NCI-H2081 treated with DMSO at 0.1 percent for 48 hours (cell line): ENCODE measurements at regions not wholly inside any gene's neighbourhood (a gene's known extent, or its start where the extent isn't known, plus 50 kb on each side); places are given as distances from the start of the nearest gene placed in this dataset.
"Not testable (repeated sequence)": the region's sequence is repeated elsewhere in the genome, so short reads cannot be mapped to it uniquely, and the experiment has no call there.

Experiments
- DNase-seq: peaks from one replicate; lab custom pipeline; 2025; lab: John Stamatoyannopoulos, UW

GRCh38 chr14:27245947-27246346 is 648.1 kb upstream of the NOVA1 start:
- DNase-seq, result no peak

DNA sequence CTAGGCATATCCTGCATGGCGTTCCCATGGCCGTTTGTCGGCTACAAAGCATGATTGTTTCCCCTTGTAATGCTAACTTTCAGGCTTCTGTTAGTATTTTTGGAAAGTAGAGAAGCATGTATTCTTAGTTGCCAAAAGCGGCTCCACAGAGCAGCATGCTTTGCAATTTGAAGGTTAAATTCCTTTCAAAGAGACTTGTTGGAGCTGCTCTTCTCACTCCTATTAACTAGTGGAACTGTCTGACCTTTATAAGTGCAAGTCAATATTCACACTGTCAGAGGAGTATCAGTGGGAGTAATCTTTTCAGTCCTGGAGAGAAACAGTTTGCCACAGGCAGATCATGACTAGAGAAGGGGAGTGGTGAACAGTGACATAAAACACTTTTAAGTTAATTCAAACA is 656.1 kb upstream of the NOVA1 start:
- DNase-seq, result no peak

- DNase-seq, result no peak
These were observed 659.0 kb upstream of the NOVA1 start for GRCh38 chr14:27256805-27257204.

DNA sequence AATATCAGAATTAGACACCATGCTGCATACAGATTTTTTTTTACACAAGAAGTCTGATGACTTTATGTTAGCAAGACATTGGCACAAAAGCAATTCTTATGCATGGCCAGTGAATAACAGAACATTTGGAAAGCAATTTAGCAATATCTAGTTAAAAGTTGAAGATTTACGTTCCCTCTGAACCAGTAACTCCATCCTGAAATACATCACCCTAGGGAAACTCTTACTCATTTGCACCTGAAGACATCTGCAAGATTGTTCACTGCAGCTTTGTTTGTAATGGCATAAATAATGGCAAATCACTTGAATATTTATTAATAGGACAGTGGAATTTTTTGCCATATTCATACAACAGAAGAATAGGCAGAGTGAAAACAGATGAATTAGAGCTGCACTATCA is 670.0 kb upstream of the NOVA1 start:
- no peak for DNase-seq

DNA sequence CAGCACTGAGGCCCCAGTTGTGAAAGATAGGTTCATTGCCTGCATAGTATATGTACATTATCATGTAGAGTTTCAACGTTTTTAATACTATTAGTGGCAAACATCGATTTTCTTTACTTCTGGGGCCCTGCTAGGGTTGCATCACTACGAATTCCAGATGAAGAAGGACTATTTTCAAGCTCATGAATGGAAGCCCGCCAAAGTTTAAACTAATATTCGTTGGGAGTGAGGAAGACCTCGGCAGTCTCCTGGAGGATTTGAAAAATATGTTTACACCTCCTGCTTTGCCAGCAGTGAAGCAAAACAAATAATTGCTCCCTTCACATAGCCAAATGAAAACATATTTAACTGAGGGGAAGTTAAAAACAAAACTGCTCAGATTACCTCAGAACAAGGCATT is 672.9 kb upstream of the NOVA1 start:
- no peak for DNase-seq

DNA sequence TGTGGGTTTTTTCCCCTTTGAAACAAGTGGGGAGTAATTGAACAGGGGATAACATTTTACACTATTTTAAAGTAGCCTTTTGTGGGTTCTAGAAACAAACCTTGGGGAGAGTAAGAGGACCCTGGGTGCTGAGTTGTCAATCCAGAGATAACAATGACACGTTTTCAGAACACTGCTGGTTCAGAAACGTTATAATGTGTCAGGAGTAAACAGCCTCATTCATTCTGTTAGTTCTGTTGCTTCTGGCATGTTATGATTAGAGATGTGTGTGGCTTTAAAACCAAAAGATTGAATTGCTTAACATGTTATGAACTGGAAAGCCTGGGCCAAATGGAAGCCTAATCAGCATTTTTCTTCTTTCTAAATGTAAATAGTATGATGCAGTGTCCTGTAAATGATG is 680.5 kb upstream of the NOVA1 start:
- DNase-seq, result no peak

DNA sequence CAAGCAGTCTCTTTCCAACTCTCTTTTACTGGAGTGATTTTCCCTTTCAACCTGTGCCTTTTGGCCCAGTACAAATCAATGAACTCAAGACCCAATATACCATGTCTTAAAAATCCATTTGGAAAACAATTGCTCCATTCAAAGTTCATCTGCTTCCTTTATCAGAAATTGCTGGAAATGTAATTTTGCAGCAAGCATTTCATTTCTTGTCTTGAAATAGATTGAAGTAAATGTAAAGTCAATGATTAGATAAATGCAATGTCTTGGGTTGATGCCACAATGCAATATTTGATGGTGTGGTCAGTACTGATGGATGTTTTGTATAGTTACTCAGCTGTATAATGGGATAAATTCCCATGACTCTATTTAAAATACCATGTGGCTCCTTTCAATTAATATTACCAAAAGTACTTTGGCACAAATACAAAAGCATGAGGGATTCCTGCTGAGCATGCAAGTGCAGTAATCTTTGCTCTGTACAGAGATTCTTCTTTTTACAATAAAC is 707.7 kb upstream of the NOVA1 start:
- no peak for DNase-seq

DNA sequence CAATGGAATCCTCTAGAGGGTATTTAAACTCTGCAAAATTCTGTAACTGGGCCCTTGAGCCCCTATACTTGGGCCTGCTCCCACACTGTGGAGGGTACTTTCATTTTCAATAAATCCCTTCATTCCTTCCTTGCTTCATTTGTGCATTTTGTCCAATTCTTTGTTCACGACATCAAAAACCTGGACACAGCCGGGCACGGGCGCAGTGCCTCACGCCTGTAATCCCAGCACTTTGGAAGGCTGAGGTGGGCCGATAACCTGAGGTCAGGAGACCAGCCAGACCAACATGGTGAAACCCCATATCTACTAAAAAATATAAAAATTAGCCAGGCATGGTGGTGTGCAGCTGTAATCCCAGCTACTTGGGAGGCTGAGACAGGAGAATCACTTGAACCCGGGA is 714.9 kb upstream of the NOVA1 start:
- DNase-seq, result not testable (repeated sequence)

GRCh38 chr14:27314231-27314630 is 716.4 kb upstream of the NOVA1 start:
- DNase-seq, result no peak

DNA sequence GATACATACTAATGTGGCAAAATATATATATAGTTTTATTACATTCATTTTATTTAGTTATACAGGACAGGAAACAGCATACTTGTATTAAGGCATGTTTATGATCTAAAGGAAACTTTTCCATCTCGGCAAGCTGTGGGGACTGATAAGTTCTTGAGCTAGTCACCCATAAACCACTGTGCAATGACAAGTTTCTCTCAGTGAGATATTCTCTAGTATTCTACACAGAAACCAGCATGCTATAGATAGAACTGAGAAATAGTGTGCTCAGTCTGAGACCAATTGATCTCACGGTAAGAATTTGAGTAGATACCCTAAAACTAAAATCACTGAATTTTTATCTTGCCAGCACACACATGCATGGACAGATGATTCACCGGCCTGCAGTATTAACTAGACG is 717.6 kb upstream of the NOVA1 start:
- DNase-seq, result no peak

DNA sequence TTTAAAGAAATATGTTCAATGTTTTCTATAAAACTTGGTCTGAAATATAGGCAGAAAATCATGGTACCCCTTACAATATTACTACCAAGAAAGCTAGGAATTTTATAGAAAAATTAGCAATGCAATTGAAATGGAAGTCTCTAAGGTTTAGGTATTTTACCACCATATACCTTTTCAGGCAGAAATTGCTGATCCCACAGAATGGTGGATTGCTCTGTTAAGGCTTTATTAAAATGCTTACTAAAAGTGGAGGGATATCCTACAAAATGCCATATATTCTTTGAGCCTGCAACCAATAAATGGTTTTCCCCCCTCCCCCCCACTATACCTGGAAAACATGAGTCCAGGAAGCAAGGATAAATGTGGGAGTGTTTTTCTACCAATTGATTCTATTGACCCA is 718.1 kb upstream of the NOVA1 start:
- no peak for DNase-seq

DNA sequence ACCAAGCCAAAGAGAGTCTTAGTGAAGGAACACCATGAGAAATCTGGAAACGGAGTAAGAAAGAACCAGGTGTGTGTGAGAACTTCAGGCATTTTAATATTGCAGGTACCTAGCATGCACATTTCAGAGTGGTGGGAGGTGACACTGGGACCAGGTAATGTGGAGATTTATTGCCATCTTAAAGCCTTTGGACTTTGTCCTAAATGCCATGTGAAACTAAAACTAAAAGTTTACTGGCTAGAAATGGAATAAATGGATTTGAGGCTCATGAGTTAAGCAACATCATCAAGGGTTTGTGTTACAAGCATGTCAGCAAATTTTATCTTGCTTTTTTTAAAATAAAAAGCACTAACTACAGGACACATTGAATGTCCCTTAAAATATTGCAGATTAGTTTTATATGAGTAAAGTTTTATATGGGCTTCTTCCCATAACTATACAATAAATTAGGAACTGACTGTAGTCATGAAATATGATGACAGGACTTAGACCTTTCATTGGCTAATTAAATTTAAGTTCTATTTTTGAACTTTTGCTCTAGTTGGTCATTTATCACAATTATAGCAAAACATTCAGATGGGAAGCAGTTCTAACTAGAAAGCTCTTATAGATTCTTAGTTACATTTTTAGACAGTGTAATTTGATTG is 721.1 kb upstream of the NOVA1 start:
- DNase-seq, result no peak

DNA sequence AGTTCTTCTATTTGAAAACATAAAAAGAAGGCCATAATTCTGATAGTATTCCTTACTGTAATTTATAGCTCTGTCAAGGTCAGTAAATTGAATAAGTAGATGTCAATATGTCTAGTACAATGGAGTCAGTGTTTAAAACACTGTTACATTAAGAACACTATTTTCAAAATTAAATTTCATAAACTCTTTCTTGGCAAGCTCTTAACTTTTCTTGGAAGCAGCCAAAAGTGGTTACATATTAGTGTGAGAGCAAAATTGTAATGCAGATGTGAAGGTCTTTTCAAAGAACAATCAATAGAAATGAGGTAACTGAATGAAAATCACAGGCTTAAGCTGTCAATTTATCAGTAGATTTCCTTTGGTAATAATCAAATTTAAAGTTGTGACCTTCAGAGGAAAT is 722.4 kb upstream of the NOVA1 start:
- no peak for DNase-seq

DNA sequence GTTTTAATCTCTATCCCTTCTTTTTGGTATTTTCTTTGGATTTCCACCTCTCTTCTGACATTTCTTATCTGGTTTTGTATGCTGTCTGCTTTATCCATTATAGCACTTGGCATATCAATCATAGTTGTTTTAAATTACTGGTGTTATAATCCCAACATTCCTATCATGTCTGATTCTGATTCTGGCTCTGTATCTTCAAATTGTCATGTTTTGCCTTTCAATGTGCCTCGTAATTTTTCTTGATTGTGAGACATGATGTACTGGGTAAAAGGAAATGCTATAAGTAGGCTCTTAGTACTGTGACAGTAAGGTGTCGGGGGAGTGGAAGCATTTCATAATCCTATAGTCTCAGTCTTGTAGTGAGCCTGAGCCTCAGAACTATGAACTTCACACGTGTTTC is 729.3 kb upstream of the NOVA1 start:
- DNase-seq, result no peak

GRCh38 chr14:27338012-27338411 is 740.2 kb upstream of the NOVA1 start:
- no peak for DNase-seq

DNA sequence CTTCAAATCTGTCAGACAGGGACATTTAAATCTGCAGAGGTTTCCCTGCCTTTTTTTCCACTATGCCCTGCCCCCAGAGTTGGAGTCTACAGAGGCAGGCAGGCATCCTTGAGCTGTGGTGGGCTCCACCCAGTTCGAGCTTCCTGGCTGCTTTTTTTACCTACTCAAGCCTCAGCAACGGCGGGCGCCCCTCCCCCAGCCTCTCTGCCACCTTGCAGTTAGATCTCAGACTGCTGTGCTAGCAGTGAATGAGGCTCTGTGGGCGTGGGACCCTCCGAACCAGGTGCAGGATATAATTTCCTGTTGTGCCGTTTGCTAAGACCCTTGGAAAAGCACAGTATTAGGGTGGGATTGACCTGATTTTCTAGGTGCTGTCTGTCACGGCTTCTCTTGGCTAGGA is 765.2 kb upstream of the NOVA1 start:
- DNase-seq, result not testable (repeated sequence)

DNA sequence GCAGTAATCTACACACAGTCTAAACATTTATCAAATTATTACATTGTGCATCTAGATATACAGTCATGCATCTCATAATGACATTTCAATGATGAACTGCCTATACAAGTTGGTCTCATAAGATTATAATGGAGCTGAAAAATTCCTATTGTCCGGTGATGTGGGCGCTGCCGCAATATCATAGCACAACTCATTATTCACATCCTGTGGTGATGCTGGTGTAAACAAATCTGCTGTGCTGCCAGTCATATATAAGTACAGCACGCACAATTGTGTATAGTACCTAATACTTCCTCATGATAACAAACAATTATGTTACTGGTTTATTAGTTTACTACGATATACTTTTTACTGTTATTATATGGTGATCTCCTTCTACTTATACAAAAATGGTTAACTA is 768.8 kb upstream of the NOVA1 start:
- DNase-seq, result no peak

GRCh38 chr14:27367345-27367744 is 769.5 kb upstream of the NOVA1 start:
- no peak for DNase-seq

DNA sequence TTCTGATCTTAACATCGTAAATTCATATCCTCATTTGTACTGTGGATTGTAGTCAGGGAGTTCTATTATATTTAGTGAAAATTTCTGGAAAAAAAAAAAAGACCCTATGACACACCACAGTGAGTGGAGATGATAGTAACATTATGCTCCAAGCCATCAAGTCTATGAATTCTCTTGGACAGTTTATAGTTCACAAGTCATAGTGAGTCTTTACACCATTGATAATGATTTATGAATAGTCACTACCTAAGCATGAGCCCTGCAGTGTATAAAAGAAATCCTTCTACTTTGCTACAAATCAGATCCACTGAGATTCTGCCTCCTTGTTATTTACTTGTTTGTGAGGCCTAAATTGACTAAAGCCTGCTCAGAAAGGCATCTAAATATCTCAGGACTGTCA is 772.2 kb upstream of the NOVA1 start:
- no peak for DNase-seq

DNA sequence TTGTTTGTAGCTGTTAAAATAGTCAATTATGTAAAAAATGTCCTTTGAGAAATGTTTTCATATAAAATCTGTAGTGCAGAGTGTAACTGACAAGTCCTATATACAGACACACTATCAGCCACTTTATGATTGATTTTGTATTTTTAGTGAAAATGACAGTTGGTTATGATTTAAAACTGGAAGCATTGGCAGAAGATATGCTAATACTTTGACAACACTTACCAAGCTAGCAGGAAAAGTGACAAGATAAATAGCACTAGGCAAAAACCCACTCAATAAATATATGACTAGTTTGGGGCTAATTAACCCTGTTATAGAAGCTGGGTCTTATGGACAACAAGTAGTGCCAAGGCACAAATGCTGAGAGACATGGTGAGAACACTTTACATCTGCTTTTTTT is 772.9 kb upstream of the NOVA1 start:
- DNase-seq, result no peak

DNA sequence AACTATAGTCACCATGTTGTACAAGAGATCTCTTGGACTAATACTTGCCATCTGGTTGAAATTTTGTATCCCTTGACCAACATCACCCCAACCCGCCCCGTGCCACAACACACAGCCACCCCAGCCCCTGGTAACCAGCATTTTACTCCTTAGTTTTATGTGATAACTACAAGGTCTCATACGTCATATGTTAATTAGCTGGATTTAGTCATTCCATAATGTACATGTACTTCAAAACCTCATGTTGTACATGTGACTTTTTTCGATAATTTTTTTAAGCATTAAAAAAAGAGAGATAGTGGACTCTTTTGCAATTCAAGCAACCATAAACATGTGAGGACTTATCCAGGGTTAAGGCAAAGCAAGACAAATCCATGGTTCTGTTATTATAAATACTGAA is 773.4 kb upstream of the NOVA1 start:
- DNase-seq, result no peak

- no peak for DNase-seq
These were observed 774.0 kb upstream of the NOVA1 start for GRCh38 chr14:27371868-27372267.

GRCh38 chr14:27372771-27373170 is 774.9 kb upstream of the NOVA1 start:
- no peak for DNase-seq

- no peak for DNase-seq
These were observed 786.3 kb upstream of the NOVA1 start for GRCh38 chr14:27384124-27384523.

DNA sequence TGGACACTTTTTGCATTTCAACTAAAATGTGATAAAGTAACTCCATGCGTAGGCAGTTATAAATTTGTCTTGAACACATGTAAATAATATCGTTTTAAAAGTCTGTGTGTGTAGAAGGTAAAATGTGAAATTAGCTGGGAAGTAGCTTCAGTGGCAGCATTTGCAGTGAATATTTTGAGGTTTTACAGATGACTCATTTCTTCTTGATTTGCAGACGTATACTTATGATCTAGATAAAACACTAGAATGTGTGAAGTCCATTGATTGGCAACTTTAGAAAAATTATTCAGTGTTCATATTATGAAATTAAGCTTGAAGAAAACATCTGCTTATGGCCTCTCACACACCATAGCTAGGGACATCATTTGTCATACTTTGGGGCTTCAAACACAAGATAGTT is 788.6 kb upstream of the NOVA1 start:
- no peak for DNase-seq
